H1 (cell line): ENCODE measurements at regions not wholly inside any gene's neighbourhood (a gene's known extent, or its start where the extent isn't known, plus 50 kb on each side); places are given as distances from the start of the nearest gene placed in this dataset.

Experiments used
- BCL11A ChIP-seq, 2 experiments: IDR thresholded peaks; one replicate each; pipeline ENCODE4 v1.6.1; 2011; ENCODE audit warnings: low read depth in 2 of 2, low read length in 2 of 2, mild to moderate bottlenecking in 2 of 2
- CBX8 ChIP-seq: fragments of 300-800, 300-1000 bp; sonication (generic); IDR thresholded peaks from 2 replicates; pipeline ENCODE4 v1.7.1; 2016; ENCODE audit warnings: low read depth, low read length, borderline replicate concordance
- CREB1 ChIP-seq: IDR thresholded peaks from 2 replicates; pipeline ENCODE4 v1.6.1; 2012; ENCODE audit warnings: inconsistent platforms
- HDAC6 ChIP-seq: IDR thresholded peaks from one replicate; pipeline ENCODE4 v1.7.1; 2012; ENCODE audit warnings: low read depth, mild to moderate bottlenecking, inconsistent platforms, low read length, moderate library complexity
- RAD21 ChIP-seq, 2 experiments: IDR thresholded peaks in 1 of 2; conservative IDR thresholded peaks in 1 of 2; 2 replicates each; pipeline ENCODE4 v1.6.1; 2011; ENCODE audit warnings: low read depth in 2 of 2, low read length in 2 of 2, improper control_type of control experiment in 1 of 2, inconsistent platforms in 1 of 2, mild to moderate bottlenecking in 1 of 2, moderate library complexity in 1 of 2
- RXRA ChIP-seq: IDR thresholded peaks from 2 replicates; pipeline ENCODE4 v1.6.1; 2011; ENCODE audit warnings: low read depth, mild to moderate bottlenecking, low read length, moderate library complexity; ENCODE audit not compliant: insufficient read depth
- SIX5 ChIP-seq: IDR thresholded peaks from 2 replicates; pipeline ENCODE4 v1.6.1; 2011; ENCODE audit warnings: mild to moderate bottlenecking, low read depth, low read length
- SP4 ChIP-seq: IDR thresholded peaks from 2 replicates; pipeline ENCODE4 v1.6.1; 2012; ENCODE audit warnings: low read length, inconsistent platforms
- SRF ChIP-seq: IDR thresholded peaks from 2 replicates; pipeline ENCODE4 v1.6.1; 2011; ENCODE audit warnings: mild to moderate bottlenecking, low read depth, low read length, moderate library complexity
- ZNF274 ChIP-seq: IDR thresholded peaks from 2 replicates; pipeline ENCODE4 v1.7.0; 2012; ENCODE audit warnings: low read length, borderline replicate concordance; ENCODE audit errors: extremely low read depth
- TF ChIP-seq, protein P1 (sequence below): fragments of 300-600 bp; sonication (generic); IDR thresholded peaks from 2 replicates; pipeline ENCODE4 v1.7.1; 2012; ENCODE audit warnings: low read length, moderate library complexity, mild to moderate bottlenecking, inconsistent platforms; ENCODE audit not compliant: insufficient replicate concordance
- TF ChIP-seq, protein P2 (sequence below): IDR thresholded peaks from 2 replicates; pipeline ENCODE4 v1.6.1; 2012; ENCODE audit warnings: inconsistent platforms

DNA sequence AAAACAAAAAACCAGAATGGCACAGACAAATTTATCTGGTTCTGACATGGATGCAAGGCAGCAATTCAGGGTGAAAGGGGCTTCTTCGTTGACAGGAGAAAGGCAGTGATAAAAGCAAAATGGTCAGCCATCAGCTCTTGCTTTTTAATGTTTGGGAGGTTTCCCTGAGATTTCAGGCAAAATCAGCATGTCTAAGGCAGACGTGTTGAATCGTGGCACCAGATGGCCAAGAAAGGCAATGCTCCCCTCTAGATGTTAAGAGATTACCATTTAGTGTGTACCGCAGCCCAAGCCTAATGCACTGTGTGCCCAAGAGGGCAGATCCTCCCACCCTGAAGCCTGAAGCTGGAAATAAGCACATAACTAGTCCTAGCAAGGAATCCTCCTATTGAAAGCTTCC is 88.8 kb upstream of the GALNT18 start (continued):
- TF ChIP-seq, protein P1, sequence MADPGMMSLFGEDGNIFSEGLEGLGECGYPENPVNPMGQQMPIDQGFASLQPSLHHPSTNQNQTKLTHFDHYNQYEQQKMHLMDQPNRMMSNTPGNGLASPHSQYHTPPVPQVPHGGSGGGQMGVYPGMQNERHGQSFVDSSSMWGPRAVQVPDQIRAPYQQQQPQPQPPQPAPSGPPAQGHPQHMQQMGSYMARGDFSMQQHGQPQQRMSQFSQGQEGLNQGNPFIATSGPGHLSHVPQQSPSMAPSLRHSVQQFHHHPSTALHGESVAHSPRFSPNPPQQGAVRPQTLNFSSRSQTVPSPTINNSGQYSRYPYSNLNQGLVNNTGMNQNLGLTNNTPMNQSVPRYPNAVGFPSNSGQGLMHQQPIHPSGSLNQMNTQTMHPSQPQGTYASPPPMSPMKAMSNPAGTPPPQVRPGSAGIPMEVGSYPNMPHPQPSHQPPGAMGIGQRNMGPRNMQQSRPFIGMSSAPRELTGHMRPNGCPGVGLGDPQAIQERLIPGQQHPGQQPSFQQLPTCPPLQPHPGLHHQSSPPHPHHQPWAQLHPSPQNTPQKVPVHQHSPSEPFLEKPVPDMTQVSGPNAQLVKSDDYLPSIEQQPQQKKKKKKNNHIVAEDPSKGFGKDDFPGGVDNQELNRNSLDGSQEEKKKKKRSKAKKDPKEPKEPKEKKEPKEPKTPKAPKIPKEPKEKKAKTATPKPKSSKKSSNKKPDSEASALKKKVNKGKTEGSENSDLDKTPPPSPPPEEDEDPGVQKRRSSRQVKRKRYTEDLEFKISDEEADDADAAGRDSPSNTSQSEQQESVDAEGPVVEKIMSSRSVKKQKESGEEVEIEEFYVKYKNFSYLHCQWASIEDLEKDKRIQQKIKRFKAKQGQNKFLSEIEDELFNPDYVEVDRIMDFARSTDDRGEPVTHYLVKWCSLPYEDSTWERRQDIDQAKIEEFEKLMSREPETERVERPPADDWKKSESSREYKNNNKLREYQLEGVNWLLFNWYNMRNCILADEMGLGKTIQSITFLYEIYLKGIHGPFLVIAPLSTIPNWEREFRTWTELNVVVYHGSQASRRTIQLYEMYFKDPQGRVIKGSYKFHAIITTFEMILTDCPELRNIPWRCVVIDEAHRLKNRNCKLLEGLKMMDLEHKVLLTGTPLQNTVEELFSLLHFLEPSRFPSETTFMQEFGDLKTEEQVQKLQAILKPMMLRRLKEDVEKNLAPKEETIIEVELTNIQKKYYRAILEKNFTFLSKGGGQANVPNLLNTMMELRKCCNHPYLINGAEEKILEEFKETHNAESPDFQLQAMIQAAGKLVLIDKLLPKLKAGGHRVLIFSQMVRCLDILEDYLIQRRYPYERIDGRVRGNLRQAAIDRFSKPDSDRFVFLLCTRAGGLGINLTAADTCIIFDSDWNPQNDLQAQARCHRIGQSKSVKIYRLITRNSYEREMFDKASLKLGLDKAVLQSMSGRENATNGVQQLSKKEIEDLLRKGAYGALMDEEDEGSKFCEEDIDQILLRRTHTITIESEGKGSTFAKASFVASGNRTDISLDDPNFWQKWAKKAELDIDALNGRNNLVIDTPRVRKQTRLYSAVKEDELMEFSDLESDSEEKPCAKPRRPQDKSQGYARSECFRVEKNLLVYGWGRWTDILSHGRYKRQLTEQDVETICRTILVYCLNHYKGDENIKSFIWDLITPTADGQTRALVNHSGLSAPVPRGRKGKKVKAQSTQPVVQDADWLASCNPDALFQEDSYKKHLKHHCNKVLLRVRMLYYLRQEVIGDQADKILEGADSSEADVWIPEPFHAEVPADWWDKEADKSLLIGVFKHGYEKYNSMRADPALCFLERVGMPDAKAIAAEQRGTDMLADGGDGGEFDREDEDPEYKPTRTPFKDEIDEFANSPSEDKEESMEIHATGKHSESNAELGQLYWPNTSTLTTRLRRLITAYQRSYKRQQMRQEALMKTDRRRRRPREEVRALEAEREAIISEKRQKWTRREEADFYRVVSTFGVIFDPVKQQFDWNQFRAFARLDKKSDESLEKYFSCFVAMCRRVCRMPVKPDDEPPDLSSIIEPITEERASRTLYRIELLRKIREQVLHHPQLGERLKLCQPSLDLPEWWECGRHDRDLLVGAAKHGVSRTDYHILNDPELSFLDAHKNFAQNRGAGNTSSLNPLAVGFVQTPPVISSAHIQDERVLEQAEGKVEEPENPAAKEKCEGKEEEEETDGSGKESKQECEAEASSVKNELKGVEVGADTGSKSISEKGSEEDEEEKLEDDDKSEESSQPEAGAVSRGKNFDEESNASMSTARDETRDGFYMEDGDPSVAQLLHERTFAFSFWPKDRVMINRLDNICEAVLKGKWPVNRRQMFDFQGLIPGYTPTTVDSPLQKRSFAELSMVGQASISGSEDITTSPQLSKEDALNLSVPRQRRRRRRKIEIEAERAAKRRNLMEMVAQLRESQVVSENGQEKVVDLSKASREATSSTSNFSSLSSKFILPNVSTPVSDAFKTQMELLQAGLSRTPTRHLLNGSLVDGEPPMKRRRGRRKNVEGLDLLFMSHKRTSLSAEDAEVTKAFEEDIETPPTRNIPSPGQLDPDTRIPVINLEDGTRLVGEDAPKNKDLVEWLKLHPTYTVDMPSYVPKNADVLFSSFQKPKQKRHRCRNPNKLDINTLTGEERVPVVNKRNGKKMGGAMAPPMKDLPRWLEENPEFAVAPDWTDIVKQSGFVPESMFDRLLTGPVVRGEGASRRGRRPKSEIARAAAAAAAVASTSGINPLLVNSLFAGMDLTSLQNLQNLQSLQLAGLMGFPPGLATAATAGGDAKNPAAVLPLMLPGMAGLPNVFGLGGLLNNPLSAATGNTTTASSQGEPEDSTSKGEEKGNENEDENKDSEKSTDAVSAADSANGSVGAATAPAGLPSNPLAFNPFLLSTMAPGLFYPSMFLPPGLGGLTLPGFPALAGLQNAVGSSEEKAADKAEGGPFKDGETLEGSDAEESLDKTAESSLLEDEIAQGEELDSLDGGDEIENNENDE: no peak
- TF ChIP-seq SRF: no peak
- no peak for TF ChIP-seq SP4
- TF ChIP-seq SIX5: no peak
- no peak for TF ChIP-seq CBX8
- TF ChIP-seq, protein P2, sequence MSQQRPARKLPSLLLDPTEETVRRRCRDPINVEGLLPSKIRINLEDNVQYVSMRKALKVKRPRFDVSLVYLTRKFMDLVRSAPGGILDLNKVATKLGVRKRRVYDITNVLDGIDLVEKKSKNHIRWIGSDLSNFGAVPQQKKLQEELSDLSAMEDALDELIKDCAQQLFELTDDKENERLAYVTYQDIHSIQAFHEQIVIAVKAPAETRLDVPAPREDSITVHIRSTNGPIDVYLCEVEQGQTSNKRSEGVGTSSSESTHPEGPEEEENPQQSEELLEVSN: no peak
- no peak for TF ChIP-seq RAD21 (IDR thresholded peaks at IDR 0.05 in 1 of 2, conservative IDR thresholded peaks at IDR 0.05 in 1 of 2; ENCODE audit: low read depth in 2 of 2, low read length in 2 of 2)
- TF ChIP-seq ZNF274: no peak
- TF ChIP-seq BCL11A (IDR thresholded peaks at IDR 0.05; ENCODE audit: low read depth in 2 of 2, low read length in 2 of 2): no peak
- TF ChIP-seq HDAC6: no peak
- TF ChIP-seq CREB1: no peak
- TF ChIP-seq RXRA: no peak
